Duodenal mucosa (tissue), 2 donors: ENCODE measurements at regions not wholly inside any gene's neighbourhood (a gene's known extent, or its start where the extent isn't known, plus 50 kb on each side); places are given as distances from the start of the nearest gene placed in this dataset.

ENCODE experiments used
- H3K27ac ChIP-seq: one replicate; pipeline ENCODE4 v1.7.0; 2013; ENCODE audit warnings: low read depth, low read length
- H3K27me3 ChIP-seq, 2 donors: one replicate each; pipeline ENCODE4 v1.7.0; 2013; ENCODE audit warnings: low read length in 2 of 2, control low read depth in 1 of 2; ENCODE audit not compliant: insufficient read depth in 2 of 2, control insufficient read depth in 1 of 2
- H3K36me3 ChIP-seq, 2 donors: one replicate each; pipeline ENCODE4 v1.7.0; 2013; ENCODE audit warnings: low read length in 2 of 2, control low read depth in 1 of 2; ENCODE audit not compliant: insufficient read depth in 2 of 2, control insufficient read depth in 1 of 2
- H3K4me1 ChIP-seq, 2 donors: one replicate each; pipeline ENCODE4 v1.7.0; 2013; ENCODE audit warnings: low read length in 2 of 2, control low read depth in 1 of 2; ENCODE audit not compliant: insufficient read depth in 2 of 2, control insufficient read depth in 1 of 2
- H3K4me3 ChIP-seq, 2 donors: one replicate each; pipeline ENCODE4 v1.7.0; 2013; ENCODE audit warnings: low read length in 2 of 2, low read depth in 1 of 2
- H3K9ac ChIP-seq, 2 donors: one replicate each; pipeline ENCODE4 v1.7.0; 2013; ENCODE audit warnings: low read length in 2 of 2, low read depth in 1 of 2
- H3K9me3 ChIP-seq, 2 donors: one replicate each; pipeline ENCODE4 v1.7.0; 2013; ENCODE audit warnings: low read length in 2 of 2, control low read depth in 1 of 2; ENCODE audit not compliant: control insufficient read depth in 1 of 2

DNA sequence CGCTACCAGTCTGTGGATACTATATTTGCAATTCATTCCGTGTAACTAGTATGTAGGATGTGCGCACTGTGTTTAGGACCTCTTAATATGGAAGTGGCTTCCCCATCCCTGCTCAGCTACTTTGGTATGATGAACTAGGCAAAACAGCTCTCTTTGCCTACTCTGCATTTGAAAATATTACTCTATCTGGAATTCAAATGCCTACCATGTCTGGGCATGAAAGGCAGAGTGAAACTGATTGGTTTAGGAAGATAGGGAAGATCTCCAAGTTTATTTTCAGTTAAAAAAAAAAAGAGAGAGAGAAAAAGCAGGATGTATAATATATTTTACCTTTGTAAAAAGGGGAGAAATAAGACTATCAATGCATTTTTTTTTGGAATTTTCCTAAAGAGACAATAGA, 74.1 kb upstream of the ELL2 start:
- H3K9me3 ChIP-seq: peaks cover 0 to 6% of the 10 kb centered on the region in 2 donors
- H3K27me3 ChIP-seq: no peaks in the 10 kb centered on the region
- H3K4me1 ChIP-seq: no peaks in the 10 kb centered on the region
- no peak overlapping the region for H3K9ac ChIP-seq
- no peaks in the 10 kb centered on the region for H3K36me3 ChIP-seq
- no peak overlapping the region for H3K27ac ChIP-seq
- H3K4me3 ChIP-seq: no peak overlapping the region

DNA sequence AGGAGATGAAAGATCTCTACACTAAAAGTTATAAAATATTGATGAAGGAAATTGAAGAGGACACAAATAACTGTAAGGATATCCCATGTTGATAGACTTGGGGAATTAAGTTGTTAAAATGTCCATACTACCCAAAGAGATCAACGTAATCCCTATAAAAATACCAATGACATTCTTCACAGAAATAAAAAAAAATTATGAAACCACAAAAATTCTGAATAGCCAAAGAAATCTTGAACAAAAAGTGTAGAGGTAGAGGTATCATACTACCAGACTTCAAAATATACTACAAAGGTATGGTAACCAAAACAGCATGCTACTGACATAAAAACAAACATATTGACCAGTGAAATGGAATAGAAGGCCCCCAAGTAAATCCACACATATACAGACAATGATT, 71.5 kb upstream of the ELL2 start:
- Histone ChIP-seq H3K27ac (no peak overlapping the region), H3K4me3 (no peak overlapping the region), H3K9me3 (peaks cover 0 to 6% of the 10 kb centered on the region in 2 donors), H3K27me3 (no peaks in the 10 kb centered on the region), H3K4me1 (no peaks in the 10 kb centered on the region), H3K9ac (no peak overlapping the region), H3K36me3 (no peaks in the 10 kb centered on the region)

DNA sequence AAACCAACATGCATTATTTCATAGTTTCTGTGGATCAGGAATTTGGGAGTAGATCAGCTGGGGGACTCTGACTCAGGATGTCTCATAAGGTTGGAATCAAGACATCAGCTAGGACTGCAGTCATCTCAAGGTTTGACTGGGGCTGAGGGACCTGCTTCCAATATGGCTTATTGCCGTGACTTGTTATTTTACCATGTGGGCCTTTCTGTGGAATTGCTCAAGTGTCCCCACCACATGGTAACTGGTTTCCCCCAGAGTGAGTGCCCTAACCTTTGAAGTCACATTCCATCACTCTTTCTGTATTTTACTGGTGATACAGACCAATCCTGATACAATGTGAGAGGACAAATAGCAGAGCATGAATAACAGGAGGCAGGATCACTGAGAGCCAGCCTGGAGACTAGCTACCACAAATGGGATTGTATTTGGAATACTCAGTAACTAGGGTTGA, 70.2 kb upstream of the ELL2 start:
- Histone ChIP-seq H3K36me3 (no peaks in the 10 kb centered on the region), H3K27me3 (no peaks in the 10 kb centered on the region), H3K27ac (no peak overlapping the region), H3K9me3 (no peaks in the 10 kb centered on the region), H3K9ac (no peak overlapping the region), H3K4me3 (no peak overlapping the region), H3K4me1 (no peaks in the 10 kb centered on the region)

DNA sequence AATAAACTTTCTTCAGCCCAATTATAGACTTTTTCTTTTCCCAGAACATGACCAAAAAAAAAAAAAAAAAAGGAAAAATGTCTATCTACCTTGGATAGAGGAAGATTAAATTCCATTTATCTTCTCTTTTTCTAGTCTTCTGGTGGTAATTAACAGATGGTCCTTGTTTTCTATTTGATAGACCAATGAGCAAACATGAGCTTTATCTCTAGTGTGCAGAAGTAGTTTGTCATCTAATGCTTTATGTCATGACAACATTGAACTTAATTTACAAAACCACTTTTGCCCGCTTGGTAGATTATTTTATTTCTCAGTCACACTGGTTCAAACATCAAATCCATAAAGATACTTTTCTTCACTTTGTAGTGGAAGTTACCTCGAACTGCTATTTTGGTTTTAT, 69.5 kb upstream of the ELL2 start:
- Histone ChIP-seq H3K9me3 (no peaks in the 10 kb centered on the region), H3K4me3 (no peak overlapping the region), H3K36me3 (no peaks in the 10 kb centered on the region), H3K4me1 (no peaks in the 10 kb centered on the region), H3K27ac (no peak overlapping the region), H3K9ac (no peak overlapping the region), H3K27me3 (no peaks in the 10 kb centered on the region)

DNA sequence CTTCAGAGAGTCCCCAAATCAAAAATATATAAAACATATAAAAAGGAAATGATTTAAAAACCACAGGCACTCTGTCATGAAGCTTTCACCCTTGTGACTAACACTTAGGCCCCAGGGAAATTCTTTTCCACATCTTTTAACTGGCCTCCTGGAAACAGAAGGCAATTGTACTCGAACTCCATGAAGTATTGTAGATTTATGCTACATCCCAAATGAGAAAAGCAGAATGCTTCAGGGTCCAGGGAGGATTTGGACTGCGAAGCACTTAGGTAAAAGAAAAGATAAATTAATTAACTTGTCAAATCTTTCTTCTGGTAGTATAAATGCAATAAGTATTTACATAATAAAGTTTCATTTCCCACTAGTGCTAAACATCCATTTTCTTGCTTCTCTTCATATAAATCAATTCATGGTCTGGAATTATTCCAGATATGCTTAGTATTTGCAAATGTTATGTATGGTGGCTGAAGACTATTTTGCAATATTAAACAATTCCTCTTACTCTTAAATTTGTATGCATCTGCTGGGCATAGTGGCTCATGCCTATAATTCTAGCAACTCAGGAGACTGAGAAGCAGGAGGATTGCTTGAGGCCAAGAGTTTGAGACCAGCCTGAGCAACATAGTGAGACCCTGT, 64.9 kb upstream of the ELL2 start:
- Histone ChIP-seq H3K4me1 (peaks cover 0 to 6% of the 10 kb centered on the region in 2 donors), H3K27me3 (no peaks in the 10 kb centered on the region), H3K9ac (no peak overlapping the region), H3K27ac (no peak overlapping the region), H3K9me3 (no peaks in the 10 kb centered on the region), H3K36me3 (no peaks in the 10 kb centered on the region), H3K4me3 (no peak overlapping the region)

DNA sequence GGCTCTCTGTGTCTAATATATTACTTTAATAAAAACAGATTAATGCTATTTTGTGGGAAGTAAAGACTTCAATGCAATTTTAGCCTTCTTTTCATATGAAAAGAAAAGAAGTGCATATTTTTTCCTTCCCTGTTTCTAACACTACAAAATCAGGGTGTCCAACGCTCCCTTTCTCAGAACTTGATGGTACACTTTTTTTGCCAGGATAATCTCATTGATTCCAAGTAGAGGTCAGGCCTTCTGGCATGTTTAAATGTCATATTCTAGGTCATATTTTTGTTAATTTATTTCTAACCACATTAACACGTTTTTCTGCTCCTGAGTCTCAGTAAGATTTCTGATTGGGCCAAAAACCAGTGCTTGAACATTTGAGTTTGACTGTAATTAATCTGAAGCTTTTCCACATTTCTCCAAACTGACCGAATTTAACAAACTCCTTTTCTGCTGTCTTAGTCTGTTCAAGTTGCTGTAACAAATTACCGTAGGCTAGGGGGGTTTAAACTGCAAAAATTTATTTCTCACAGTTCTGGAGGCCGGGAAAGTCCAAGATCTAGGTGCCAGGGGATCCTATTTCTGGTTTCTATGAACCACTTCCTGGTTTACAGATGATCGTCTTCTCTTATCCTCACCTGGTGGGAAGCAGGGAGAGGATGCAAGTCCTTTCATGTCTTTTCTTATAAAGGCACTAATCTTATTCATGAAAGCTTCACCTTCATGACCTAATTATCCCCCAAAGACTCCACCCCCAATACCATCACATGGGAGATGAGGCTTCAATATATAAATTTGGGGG, 63.2 kb upstream of the ELL2 start:
- H3K27ac ChIP-seq: no peak overlapping the region
- H3K36me3 ChIP-seq: no peaks in the 10 kb centered on the region
- H3K27me3 ChIP-seq: no peaks in the 10 kb centered on the region
- no peaks in the 10 kb centered on the region for H3K9me3 ChIP-seq
- H3K4me3 ChIP-seq: no peak overlapping the region
- peaks cover 0 to 6% of the 10 kb centered on the region in 2 donors for H3K4me1 ChIP-seq
- H3K9ac ChIP-seq: no peak overlapping the region

DNA sequence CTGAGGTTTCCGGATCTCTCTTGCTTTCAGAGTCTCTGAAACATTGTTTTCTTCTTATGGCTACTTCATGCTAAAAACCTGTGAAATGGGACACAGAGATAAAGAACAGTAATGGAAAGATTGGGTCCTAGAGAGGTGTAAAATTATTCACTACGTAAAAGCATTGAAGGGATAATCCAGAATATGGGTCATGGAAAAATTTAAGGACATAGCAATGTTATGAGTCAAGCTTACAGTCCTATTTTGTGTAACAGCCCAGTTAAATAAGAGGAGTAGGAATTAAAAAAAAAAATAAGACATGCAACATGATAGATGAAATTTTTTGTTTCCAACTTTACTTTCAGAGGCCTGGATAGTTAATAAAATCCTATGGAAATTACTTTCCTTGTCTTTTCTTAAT, 61.9 kb upstream of the ELL2 start:
- Histone ChIP-seq H3K27ac (no peak overlapping the region), H3K9me3 (no peaks in the 10 kb centered on the region), H3K4me3 (no peak overlapping the region), H3K4me1 (peaks cover 0 to 6% of the 10 kb centered on the region in 2 donors), H3K9ac (no peak overlapping the region), H3K27me3 (no peaks in the 10 kb centered on the region), H3K36me3 (no peaks in the 10 kb centered on the region)

DNA sequence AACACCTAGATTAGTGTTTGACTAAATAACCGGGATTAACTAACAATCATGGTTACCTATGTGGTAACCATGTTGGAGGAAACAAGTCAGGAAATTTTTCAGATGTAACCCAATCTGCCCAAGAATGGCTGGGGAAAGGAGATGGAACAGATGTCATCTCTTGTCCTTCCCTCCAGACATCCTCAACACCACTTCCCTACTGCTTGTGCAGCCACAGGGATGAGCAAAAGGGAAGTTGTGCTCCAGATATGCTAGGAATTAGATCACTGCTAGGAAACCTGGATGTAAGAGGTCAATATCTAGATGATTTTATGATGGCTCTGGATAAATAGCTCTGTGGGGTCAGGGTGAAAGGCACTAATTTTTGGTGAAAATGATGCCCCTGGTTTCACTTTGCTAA, 61.3 kb upstream of the ELL2 start:
- no peak overlapping the region for H3K9ac ChIP-seq
- no peaks in the 10 kb centered on the region for H3K27me3 ChIP-seq
- H3K4me3 ChIP-seq: no peak overlapping the region
- H3K27ac ChIP-seq: no peak overlapping the region
- H3K4me1 ChIP-seq: peaks cover 0 to 6% of the 10 kb centered on the region in 2 donors
- H3K36me3 ChIP-seq: no peaks in the 10 kb centered on the region
- no peaks in the 10 kb centered on the region for H3K9me3 ChIP-seq

DNA sequence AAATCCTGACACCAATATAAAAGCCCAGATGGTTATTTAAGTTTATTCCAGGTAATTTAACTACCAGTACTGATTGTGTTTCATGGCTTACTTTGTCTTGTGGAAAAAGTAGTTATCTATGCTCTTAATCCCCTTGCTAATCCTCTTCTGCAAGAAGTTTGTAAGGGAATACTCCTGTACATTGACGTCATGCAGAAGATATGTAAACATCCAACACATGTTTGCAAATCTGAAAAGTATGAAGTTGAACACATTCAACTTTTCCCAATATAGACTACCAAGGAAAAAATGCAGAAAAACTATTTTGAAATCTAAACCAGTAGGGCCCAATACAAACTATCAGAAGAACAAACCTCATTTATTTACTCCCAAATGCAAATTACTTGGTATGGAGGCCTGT, 56.3 kb upstream of the ELL2 start:
- H3K9ac ChIP-seq: no peak overlapping the region
- no peak overlapping the region for H3K4me3 ChIP-seq
- no peaks in the 10 kb centered on the region for H3K9me3 ChIP-seq
- no peaks in the 10 kb centered on the region for H3K27me3 ChIP-seq
- H3K4me1 ChIP-seq: peaks cover 0 to 8% of the 10 kb centered on the region in 2 donors
- no peaks in the 10 kb centered on the region for H3K36me3 ChIP-seq
- H3K27ac ChIP-seq: no peak overlapping the region

DNA sequence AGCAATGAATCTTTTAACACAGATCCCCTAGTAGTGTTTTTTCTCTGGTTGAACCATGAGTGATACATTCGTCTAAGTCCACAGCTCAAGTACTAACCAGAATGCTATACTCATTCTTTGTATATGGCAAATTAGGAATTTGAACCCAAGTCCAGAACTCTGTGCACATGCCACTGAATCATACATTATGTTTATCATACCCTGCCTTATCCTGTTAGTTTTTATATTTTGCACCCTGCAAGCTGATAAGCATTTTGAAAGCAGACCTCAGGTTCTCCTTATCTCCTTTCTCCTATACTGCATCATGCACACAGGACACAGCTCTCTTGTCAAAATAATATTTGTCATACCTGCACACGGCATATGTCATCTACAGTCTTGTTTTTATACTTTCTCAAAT, 54.6 kb upstream of the ELL2 start:
- Histone ChIP-seq H3K27me3 (no peaks in the 10 kb centered on the region), H3K36me3 (no peaks in the 10 kb centered on the region)

More for the DNA sequence above, 54.6 kb upstream of the ELL2 start:
- Histone ChIP-seq H3K4me3 (no peak overlapping the region), H3K9ac (no peak overlapping the region), H3K4me1 (peaks cover 0 to 8% of the 10 kb centered on the region in 2 donors), H3K27ac (no peak overlapping the region), H3K9me3 (no peaks in the 10 kb centered on the region)
